Activated naive CD4-positive, alpha-beta T cell treated with anti-CD3 and anti-CD28 coated beads, Interleukin-2, amount 50 U/mL, for 16 hours (primary cell): ENCODE measurements at regions not wholly inside any gene's neighbourhood (a gene's known extent, or its start where the extent isn't known, plus 50 kb on each side); places are given as distances from the start of the nearest gene placed in this dataset.
"Not testable (repeated sequence)": the region's sequence is repeated elsewhere in the genome, so short reads cannot be mapped to it uniquely, and the experiment has no call there.

Experiments
- DNase-seq: peaks from one replicate; pipeline ENCODE4 v3.0.0-alpha.2; 2020

- DNase-seq, result no peak
Measured at GRCh38 chr10:3971713-3972112, 186.7 kb upstream of the KLF6 start.

- DNase-seq, result no peak
Measured at GRCh38 chr10:3969876-3970666, 185.1 kb upstream of the KLF6 start.

GRCh38 chr10:3968727-3969126 lies 183.7 kb upstream of the KLF6 start:
- DNase-seq, result no peak

GRCh38 chr10:3964516-3964915 lies 179.5 kb upstream of the KLF6 start:
- no peak for DNase-seq

GRCh38 chr10:3963191-3963673 lies 178.2 kb upstream of the KLF6 start:
- DNase-seq, result no peak

GRCh38 chr10:3961082-3961481 lies 176.1 kb upstream of the KLF6 start:
- DNase-seq, result no peak

- no peak for DNase-seq
Measured at GRCh38 chr10:3960496-3960895, 175.5 kb upstream of the KLF6 start.

- no peak for DNase-seq
Measured at GRCh38 chr10:3959370-3960325, 174.6 kb upstream of the KLF6 start.

- DNase-seq, result no peak
Measured at GRCh38 chr10:3958472-3958996, 173.5 kb upstream of the KLF6 start.

GRCh38 chr10:3955955-3956617 lies 171.1 kb upstream of the KLF6 start:
- DNase-seq, result no peak

- DNase-seq, result no peak
Measured at GRCh38 chr10:3955493-3955892, 170.5 kb upstream of the KLF6 start.

- no peak for DNase-seq
Measured at GRCh38 chr10:3954615-3955014, 169.6 kb upstream of the KLF6 start.

- DNase-seq, result not testable (repeated sequence)
Measured at GRCh38 chr10:3954007-3954406, 169.0 kb upstream of the KLF6 start.

GRCh38 chr10:3951993-3952392 lies 167.0 kb upstream of the KLF6 start:
- DNase-seq, result no peak

- no peak for DNase-seq
Measured at GRCh38 chr10:3950676-3951275, 165.8 kb upstream of the KLF6 start.

GRCh38 chr10:3949711-3950110 lies 164.7 kb upstream of the KLF6 start:
- DNase-seq, result no peak

GRCh38 chr10:3948843-3949242 lies 163.8 kb upstream of the KLF6 start:
- peak; percentile 39 for DNase-seq

- no peak for DNase-seq
Measured at GRCh38 chr10:3946234-3947229, 161.5 kb upstream of the KLF6 start.

GRCh38 chr10:3945026-3945425 lies 160.0 kb upstream of the KLF6 start:
- DNase-seq, result no peak

- DNase-seq, result no peak
Measured at GRCh38 chr10:3944591-3944990, 159.6 kb upstream of the KLF6 start.

- no peak for DNase-seq
Measured at GRCh38 chr10:3943695-3944257, 158.8 kb upstream of the KLF6 start.
